ENCODE measurements at regions not wholly inside any gene's neighbourhood (a gene's known extent, or its start where the extent isn't known, plus 50 kb on each side); places are given as distances from the start of the nearest gene placed in this dataset.
A peak's percentile ranks its signal among the peaks of the same experiment; 100 is the strongest.

DNA sequence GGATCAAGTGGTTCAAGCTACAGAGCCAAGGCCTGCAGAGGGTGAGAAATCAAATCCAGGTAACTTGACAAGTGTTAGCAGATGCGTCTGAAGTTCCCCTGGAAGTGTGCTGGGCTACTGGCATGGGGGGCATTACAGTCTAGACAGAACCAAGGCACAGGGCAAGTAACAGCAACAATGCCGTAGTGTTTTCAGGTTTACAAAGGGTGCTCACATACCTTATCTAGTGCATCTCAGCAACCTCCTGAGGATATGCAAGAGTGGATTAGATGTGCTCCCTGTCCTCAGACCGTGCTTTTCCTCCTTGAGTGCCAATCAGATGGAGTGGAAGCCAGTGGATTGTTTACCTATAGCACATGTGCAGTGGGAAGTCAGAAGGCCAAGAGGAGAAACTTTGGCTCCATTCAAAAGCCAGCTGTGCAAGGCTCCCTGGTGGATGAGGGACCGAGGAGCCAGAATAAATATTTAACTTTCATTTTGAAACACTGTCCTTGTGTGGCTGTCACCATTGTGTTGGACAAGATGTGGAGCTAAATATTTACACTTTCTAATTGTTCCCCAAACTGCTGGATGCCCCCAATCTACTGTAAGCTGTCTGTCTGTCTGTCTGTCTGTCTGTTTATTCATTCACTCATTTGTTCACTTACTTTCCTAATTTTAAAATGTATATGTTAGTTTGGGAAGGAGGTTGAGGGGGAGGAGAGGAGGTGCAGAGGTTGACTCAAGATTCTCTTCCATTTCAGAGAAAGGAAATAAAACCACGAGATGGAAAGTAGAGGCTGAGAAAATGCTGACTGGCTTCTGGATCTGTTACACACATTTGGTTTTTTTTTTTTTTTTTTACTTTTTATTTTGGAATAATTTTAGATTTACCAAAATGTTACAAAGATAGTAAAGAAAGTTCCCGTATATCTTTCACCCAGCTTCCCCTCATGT, 184.0 kb upstream of the PARP11 start:
- ATAC-seq (peak; percentile 95), DNase-seq (ENCODE audit: low spot score) (peak; percentile 60)

GRCh38 chr12:4054630-4055029, 181.4 kb upstream of the PARP11 start:
- DNase-seq (ENCODE audit: low spot score) (no peak), ATAC-seq (no peak)

- ATAC-seq: no peak
- no peak for DNase-seq (ENCODE audit: low spot score)
Observed at GRCh38 chr12:4052691-4053090, 179.5 kb upstream of the PARP11 start.

- ATAC-seq: no peak
- no peak for DNase-seq (ENCODE audit: low spot score)
Observed at GRCh38 chr12:4051596-4051995, 178.4 kb upstream of the PARP11 start.

GRCh38 chr12:4050340-4050739, 177.1 kb upstream of the PARP11 start:
- DNase-seq (ENCODE audit: low spot score): no peak
- ATAC-seq: no peak

- DNase-seq (ENCODE audit: low spot score): no peak
- ATAC-seq: no peak
Observed at GRCh38 chr12:4049298-4050080, 176.3 kb upstream of the PARP11 start.

DNA sequence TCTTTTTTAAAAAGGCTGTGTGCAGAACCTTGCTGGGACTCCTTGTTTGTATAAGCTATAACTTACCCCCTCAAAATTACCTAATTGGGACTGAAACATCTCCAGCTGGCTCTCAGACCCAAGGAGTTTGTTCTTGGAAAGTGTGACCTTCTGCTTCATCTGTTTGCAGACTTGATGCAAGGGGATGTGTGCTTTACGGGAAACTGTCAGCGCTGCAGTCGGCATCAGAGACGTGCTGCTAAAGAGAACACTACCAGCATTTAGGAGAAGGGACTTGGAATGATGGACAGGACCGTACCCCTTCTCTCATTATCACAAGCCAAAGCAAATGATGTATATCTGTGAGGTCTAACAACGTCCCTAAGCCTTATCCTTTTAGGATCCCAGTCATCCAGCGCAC, 174.2 kb upstream of the PARP11 start:
- DNase-seq (ENCODE audit: low spot score): no peak
- no peak for ATAC-seq

DNA sequence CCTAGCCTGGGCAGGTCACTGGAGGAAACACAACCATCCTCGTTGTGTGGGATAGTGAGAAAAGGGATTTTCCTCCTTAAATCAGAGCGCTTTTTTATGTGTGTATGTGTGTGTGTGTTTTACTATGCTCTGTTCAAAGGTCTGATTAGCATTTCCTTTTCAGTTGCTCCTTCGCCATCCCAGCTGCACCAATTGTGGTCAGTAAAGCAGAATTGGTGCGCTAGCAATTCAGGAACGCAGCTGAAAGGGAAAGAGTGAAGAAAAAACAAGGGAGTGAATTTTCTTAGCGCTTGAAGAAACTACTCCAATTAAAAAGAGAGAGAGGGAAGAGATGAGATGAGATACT, 173.3 kb upstream of the PARP11 start:
- ATAC-seq (no peak), DNase-seq (ENCODE audit: low spot score) (no peak)

DNA sequence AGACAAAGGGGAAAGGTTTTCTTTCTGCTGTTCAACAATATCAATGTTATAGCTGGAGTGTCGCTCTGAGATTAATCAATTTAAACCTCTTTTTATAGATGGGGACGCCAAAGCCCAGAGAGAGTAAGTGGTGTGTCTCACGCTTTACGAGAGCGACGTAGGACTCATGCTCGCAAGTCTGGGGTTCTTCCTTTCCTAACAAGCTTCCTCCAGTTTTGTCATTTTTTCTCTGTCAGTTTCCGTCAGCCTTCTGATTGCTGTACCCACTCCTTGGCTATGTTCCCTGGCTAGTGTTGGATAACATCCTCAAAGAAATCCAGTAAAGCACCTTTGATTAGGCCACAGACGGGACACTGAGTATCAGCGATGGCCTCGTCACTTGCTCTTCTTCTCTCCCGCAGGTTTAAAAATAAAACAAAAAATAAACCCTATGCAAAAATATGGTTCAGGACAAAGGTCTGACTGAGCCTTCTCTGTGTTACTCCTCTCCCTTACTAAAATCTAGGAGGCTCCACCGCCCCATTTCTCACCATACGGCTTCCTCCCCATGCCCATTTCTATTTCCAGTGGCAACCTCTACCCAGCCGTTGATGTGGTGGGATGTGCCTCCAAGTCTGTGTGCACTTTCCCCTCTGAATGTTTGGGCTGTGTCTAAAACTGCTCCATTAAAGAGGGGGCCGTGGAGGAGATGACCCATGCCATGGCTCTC, 172.7 kb upstream of the PARP11 start:
- DNase-seq (ENCODE audit: low spot score) (no peak), ATAC-seq (no peak)

DNA sequence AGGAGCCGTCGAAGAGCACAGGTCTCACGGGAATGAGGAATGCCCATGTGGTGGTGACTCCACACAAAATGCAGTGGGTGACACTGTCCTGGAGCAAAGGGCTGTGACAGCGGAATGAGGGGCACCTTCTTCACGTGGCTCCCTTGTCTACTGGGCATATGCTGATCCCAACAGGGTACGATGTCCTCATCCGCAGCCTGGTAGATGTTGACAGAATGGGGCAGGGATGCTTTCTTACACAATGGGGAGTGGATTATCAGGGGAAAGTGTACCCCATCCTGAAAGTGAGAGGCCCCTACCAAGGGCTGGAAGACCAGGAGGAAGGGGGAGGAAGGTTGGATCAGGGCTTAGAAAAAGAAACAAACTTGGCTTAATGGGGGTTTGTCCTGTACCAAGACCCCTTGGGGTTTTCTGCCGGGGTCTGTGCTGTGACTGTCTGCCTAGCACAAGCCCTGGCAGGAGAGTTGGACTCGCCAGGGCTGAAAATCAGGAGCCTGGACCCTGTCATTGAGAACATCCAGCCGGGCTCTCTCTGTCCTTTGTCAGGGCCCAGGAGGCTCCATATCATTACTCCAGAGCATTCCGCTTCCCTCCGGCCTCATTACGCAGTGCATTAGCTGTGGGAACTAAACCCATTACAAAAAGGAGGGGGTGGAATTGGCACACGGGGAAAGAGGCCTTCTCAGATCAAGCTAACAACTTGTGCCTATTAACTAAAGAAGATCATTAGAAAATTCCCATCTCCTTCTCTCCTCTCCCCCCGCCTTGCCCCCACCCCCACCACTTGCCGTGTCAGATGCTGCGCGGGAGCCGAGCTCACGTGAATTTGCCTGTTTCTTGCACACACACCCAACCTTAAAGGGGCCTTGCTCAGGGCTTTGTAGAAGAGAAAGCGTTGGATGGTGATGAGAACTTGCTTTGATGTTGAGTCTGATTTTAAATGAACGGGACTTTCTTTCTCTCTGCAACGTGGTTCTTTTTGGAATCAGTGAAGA, 171.8 kb upstream of the PARP11 start:
- DNase-seq (ENCODE audit: low spot score) (no peak), ATAC-seq (no peak)

GRCh38 chr12:4044101-4044500, 170.9 kb upstream of the PARP11 start:
- no peak for DNase-seq (ENCODE audit: low spot score)
- no peak for ATAC-seq

GRCh38 chr12:4041187-4041885, 168.1 kb upstream of the PARP11 start:
- DNase-seq (ENCODE audit: low spot score) (no peak), ATAC-seq (no peak)

DNA sequence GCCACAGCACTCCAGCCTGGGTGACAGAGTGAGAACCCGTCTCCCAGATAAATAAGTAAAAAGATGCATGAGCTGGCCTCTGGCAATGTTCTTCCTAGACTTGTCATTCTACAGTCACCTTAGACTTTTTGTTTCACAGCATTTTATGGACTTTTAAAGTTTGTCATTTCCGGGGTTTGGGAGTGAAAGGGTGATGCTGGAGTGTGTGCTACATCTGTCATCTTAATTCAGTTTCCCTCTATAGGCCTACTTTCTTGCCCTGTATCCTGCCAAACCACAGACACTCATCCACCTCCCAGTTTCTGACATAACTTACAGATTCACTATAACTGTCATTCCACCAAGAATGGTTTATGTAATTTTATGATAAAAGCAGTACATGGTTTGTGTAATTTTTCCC, 166.7 kb upstream of the PARP11 start:
- ATAC-seq (no peak), DNase-seq (ENCODE audit: low spot score) (no peak)

GRCh38 chr12:4037747-4038312, 164.6 kb upstream of the PARP11 start:
- ATAC-seq: peak; percentile 81

GRCh38 chr12:4036671-4037271, 163.6 kb upstream of the PARP11 start:
- DNase-seq (ENCODE audit: low spot score) (no peak), ATAC-seq (no peak)

More at GRCh38 chr12:4037747-4038312, 164.6 kb upstream of the PARP11 start:
- no peak for DNase-seq (ENCODE audit: low spot score)

DNA sequence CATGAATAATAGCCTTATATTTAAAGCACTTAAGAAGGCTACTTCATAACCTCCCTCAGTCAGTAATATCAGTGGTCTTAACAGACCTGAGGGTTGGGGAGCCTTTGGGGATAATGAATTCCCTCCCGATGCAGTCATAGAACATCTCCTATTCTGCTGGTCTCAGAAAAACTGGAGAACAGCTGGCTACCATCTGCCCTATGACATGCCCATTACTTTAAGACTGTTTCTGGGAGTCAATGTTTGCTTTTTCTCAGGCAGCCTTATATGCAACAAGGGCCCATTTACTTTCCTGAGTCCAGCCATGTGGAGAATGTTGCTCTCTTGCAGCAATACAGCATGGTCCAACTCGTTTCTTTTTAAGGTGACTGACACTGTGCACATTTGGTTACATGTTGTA, 161.7 kb upstream of the PARP11 start:
- no peak for DNase-seq (ENCODE audit: low spot score)
- ATAC-seq: no peak

DNA sequence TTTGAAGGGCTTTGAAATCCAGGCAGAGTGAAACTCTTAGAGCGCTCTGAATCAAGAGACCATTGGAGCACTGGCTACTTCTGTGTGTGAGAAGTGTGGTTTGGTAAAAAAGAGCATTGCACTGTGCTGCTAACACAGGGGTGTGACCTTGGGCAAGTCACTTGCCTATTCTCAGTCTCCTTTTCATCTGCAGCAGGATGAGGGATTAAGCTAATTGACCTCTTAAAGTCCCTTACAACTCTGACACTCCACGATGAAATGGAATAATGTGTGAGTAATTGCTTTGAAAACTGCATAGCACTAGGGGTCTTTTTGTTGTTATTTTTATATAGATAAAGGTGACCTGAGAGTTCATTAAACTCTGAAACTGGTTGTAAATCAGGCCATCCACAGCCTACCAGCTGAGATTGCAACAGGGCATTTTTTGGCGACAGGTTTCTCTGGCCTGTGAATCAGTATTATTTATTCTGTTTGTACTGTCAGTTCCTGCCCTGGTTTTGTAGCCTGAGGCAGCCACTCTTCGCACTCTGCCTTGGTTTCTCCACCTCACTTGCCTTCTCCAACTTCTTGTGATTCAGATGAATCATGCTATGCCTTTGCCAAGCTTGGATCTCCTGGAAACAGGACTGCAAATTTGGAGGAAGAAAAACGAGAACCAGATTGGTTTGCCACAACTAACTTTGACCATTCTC, 159.9 kb upstream of the PARP11 start:
- no peak for DNase-seq (ENCODE audit: low spot score)

GRCh38 chr12:4031703-4032291, 158.6 kb upstream of the PARP11 start:
- peak; percentile 27 for ATAC-seq
- no peak for DNase-seq (ENCODE audit: low spot score)

More for the DNA sequence above, 159.9 kb upstream of the PARP11 start:
- ATAC-seq: peak; percentile 31

Measured in left lobe of liver (tissue), 2 donors.